T-helper 2 cell treated with Interferon-gamma antibody and Interleukin-4, amounts not matched to agents 5 μg/mL and 100 μg/mL, for 36 hours (primary cell): ENCODE measurements at regions not wholly inside any gene's neighbourhood (a gene's known extent, or its start where the extent isn't known, plus 50 kb on each side); places are given as distances from the start of the nearest gene placed in this dataset.
"Not testable (repeated sequence)": the region's sequence is repeated elsewhere in the genome, so short reads cannot be mapped to it uniquely, and the experiment has no call there.

Experiments
- DNase-seq: peaks from one replicate; pipeline ENCODE4 v3.0.0; 2021; ENCODE audit warnings: low spot score
- H3K27ac Mint-ChIP-seq: one replicate; pipeline ENCODE4 v1.8.0; 2021; ENCODE audit warnings: mild to moderate bottlenecking, mixed read lengths
- H3K27me3 Mint-ChIP-seq: one replicate; pipeline ENCODE4 v1.8.0; 2021; ENCODE audit warnings: low read depth, mixed read lengths
- H3K36me3 Mint-ChIP-seq: one replicate; pipeline ENCODE4 v1.8.0; 2021; ENCODE audit warnings: low read depth, mixed read lengths
- H3K4me1 Mint-ChIP-seq: one replicate; pipeline ENCODE4 v1.8.0; 2021; ENCODE audit warnings: low read depth, mixed read lengths
- H3K4me3 Mint-ChIP-seq: one replicate; pipeline ENCODE4 v1.8.0; 2022; ENCODE audit warnings: mild to moderate bottlenecking, moderate library complexity, mixed read lengths
- H3K9me3 Mint-ChIP-seq: one replicate; pipeline ENCODE4 v1.8.0; 2021; ENCODE audit warnings: mixed read lengths

GRCh38 chr7:76971201-76971600, 61.0 kb downstream of the SPDYE17 start:
- H3K4me1 Mint-ChIP-seq, H3K9me3 Mint-ChIP-seq, H3K27me3 Mint-ChIP-seq, H3K27ac Mint-ChIP-seq, H3K36me3 Mint-ChIP-seq, DNase-seq, H3K4me3 Mint-ChIP-seq: not testable (repeated sequence)

DNA sequence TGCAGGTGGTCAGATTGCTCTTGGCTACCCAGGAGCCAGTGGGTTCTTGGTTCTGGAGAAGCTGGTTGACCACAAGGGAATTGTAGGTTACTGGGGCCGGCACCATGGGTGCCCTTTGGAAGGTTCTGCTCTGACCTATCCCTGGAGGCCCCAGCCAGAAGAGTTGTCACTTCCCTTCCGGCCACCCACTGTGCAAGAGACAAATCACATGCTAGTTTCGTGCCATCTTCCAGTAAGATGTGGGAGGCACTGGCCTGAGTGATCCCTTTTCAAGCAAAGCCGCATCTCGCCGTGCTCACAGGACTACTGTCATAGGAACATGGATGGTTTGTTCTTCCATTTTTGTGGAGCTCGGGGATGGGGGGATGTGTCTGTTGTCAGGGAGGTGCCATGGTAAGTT, 62.3 kb downstream of the SPDYE17 start:
- not testable (repeated sequence) for H3K27me3 Mint-ChIP-seq, H3K4me1 Mint-ChIP-seq, DNase-seq, H3K9me3 Mint-ChIP-seq, H3K36me3 Mint-ChIP-seq, H3K4me3 Mint-ChIP-seq, H3K27ac Mint-ChIP-seq

GRCh38 chr7:76965731-76966548, 66.2 kb downstream of the SPDYE17 start:
- H3K36me3 Mint-ChIP-seq, H3K27ac Mint-ChIP-seq, H3K9me3 Mint-ChIP-seq, H3K4me3 Mint-ChIP-seq, H3K4me1 Mint-ChIP-seq, DNase-seq, H3K27me3 Mint-ChIP-seq: not testable (repeated sequence)

DNA sequence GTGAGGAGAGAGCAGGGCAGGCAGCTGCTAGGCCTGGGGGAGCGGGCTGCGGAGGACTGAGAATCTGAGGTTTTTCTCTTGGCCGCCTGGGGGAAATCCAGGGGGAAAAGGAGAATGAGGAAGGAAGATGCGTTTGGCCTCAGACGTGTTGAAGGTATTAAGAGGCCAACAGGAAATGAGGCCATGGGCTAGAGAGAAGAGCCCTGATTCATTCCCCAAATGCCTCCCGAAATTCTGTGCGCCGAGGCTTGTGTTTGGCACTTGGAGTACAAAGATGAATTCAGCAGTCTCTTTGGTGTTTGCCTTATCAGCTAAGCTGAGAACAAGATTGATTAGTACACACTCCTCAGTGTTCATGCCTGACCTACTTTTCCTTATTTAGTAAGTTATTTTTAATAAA, 68.1 kb downstream of the SPDYE17 start:
- H3K9me3 Mint-ChIP-seq, H3K27me3 Mint-ChIP-seq, H3K4me1 Mint-ChIP-seq: not testable (repeated sequence)

GRCh38 chr7:76963061-76963460, 69.1 kb downstream of the SPDYE17 start:
- H3K9me3 Mint-ChIP-seq, H3K36me3 Mint-ChIP-seq, H3K27ac Mint-ChIP-seq, H3K27me3 Mint-ChIP-seq, H3K4me3 Mint-ChIP-seq, DNase-seq, H3K4me1 Mint-ChIP-seq: not testable (repeated sequence)

More for the DNA sequence above, 68.1 kb downstream of the SPDYE17 start:
- H3K27ac Mint-ChIP-seq, H3K4me3 Mint-ChIP-seq, DNase-seq, H3K36me3 Mint-ChIP-seq: not testable (repeated sequence)

GRCh38 chr7:76960400-76960986, 71.7 kb downstream of the SPDYE17 start:
- not testable (repeated sequence) for H3K4me3 Mint-ChIP-seq, H3K4me1 Mint-ChIP-seq, DNase-seq

DNA sequence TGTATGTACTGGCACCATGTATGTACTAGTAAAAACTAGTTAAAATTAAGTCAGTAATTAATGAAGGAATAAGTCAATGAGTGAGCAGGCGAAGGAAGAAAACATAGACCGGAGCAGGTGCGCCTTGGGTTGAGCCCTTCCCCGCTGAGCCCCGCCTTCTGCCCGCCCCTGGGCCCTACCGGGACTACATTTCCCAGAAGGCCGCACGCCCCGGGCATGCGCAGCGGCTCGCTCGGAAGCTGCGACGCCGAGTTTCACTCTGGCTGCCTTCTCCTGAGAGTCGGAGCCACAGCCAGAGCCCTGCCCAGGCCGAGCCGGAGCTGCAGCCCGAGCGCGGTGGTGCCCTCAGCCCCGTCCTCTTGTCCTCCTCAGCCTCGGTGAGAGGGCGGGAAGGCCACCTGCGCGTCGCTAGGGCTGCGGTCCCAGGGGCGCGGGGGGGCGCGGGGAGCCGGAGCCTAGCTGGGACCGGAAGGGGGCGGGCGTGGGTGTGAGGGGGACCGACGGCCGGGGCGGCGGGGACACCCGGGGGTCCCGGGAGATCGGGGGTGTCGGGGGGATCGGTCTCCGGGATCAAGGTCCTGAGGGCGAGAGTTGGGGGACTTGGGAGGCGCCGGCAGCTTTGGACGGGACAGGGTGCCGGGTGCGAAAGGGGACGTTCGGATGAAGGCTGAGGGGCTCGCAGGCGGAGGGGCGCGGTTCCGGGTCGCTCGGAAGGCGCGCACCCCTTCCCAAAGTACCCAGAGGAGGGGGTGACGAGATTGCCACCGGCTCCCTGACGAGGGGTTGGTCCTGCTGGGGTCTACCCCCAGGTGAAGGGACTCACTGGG, 72.4 kb downstream of the SPDYE17 start:
- not testable (repeated sequence) for DNase-seq, H3K4me1 Mint-ChIP-seq, H3K4me3 Mint-ChIP-seq, H3K27me3 Mint-ChIP-seq, H3K27ac Mint-ChIP-seq, H3K36me3 Mint-ChIP-seq, H3K9me3 Mint-ChIP-seq

More at GRCh38 chr7:76960400-76960986, 71.7 kb downstream of the SPDYE17 start:
- H3K9me3 Mint-ChIP-seq, H3K36me3 Mint-ChIP-seq, H3K27me3 Mint-ChIP-seq, H3K27ac Mint-ChIP-seq: not testable (repeated sequence)

GRCh38 chr7:76956531-76956930, 75.6 kb downstream of the SPDYE17 start:
- DNase-seq, H3K27ac Mint-ChIP-seq, H3K27me3 Mint-ChIP-seq, H3K36me3 Mint-ChIP-seq, H3K9me3 Mint-ChIP-seq, H3K4me3 Mint-ChIP-seq, H3K4me1 Mint-ChIP-seq: not testable (repeated sequence)

DNA sequence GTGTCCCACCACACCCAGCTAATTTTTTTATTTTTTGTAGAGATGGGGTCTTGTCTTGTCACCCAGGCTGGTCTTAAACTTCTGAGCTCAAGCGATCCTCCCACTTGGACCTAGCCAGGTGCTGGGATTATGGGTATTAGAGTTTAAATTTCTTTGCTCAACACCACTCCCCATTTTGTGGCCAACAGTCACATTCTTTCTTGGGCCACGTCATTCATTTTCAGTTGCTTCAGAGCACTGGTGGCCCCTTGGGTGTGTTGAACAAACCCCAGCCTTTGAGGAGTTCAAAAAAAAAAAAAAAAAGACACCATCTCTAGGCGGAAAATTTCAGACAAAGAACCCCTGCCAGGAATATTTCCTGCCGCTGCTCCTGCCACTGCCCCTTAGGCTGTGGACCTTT, 77.0 kb downstream of the SPDYE17 start:
- H3K4me1 Mint-ChIP-seq, H3K36me3 Mint-ChIP-seq, H3K9me3 Mint-ChIP-seq, H3K27me3 Mint-ChIP-seq, H3K4me3 Mint-ChIP-seq, DNase-seq, H3K27ac Mint-ChIP-seq: not testable (repeated sequence)

- H3K27ac Mint-ChIP-seq, H3K36me3 Mint-ChIP-seq, H3K27me3 Mint-ChIP-seq, H3K9me3 Mint-ChIP-seq, H3K4me1 Mint-ChIP-seq, DNase-seq, H3K4me3 Mint-ChIP-seq: not testable (repeated sequence)
These were observed 87.6 kb downstream of the SPDYE17 start for GRCh38 chr7:76944603-76945002.

GRCh38 chr7:76941809-76942765, 90.1 kb downstream of the SPDYE17 start:
- H3K4me1 Mint-ChIP-seq, H3K9me3 Mint-ChIP-seq, H3K27me3 Mint-ChIP-seq, H3K36me3 Mint-ChIP-seq, DNase-seq, H3K27ac Mint-ChIP-seq, H3K4me3 Mint-ChIP-seq: not testable (repeated sequence)

GRCh38 chr7:76937781-76938180, 94.4 kb downstream of the SPDYE17 start:
- not testable (repeated sequence) for H3K27ac Mint-ChIP-seq, H3K36me3 Mint-ChIP-seq, H3K9me3 Mint-ChIP-seq, H3K4me3 Mint-ChIP-seq, H3K4me1 Mint-ChIP-seq, DNase-seq, H3K27me3 Mint-ChIP-seq

DNA sequence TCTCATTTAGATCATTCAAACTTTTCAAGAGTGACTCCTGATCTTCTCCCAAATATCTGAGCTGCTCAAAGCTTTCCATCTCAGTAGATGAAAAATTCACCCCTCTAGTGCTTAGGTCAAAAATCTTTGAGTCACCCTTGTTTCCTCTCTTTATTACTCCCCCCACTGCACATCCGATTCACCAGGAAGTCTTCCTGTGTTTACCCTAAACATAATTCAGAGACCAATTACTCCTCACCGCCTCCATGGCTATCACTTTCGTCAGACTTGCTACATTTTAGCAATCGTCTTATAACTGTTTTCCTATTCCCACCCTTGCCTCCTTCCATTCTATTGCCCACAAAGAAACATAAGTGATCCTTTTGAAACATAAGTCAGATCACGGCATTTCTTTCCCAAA, 94.8 kb downstream of the SPDYE17 start:
- not testable (repeated sequence) for H3K4me1 Mint-ChIP-seq, H3K36me3 Mint-ChIP-seq, H3K9me3 Mint-ChIP-seq, H3K4me3 Mint-ChIP-seq, H3K27ac Mint-ChIP-seq, DNase-seq
- H3K27me3 Mint-ChIP-seq, result peaks cover 10% of the 10 kb centered on the region
